Neural cell (in vitro differentiated cells): ENCODE measurements at regions not wholly inside any gene's neighbourhood (a gene's known extent, or its start where the extent isn't known, plus 50 kb on each side); places are given as distances from the start of the nearest gene placed in this dataset.
"Not testable (repeated sequence)": the region's sequence is repeated elsewhere in the genome, so short reads cannot be mapped to it uniquely, and the experiment has no call there.

ENCODE experiments used
- H2AFZ ChIP-seq: fragments of 200-600, 300-800 bp; sonication (generic), shearing (Covaris generic); 2 replicates; pipeline ENCODE4 v1.6.0; 2014; ENCODE audit warnings: low read depth, mild to moderate bottlenecking, antibody characterized with exemption, low read length, moderate library complexity
- H3F3A ChIP-seq: fragments of 200-600 bp; shearing (Covaris generic); 2 replicates; pipeline ENCODE4 v1.6.1; 2016; ENCODE audit warnings: mild to moderate bottlenecking, moderate library complexity, mixed read lengths, antibody characterized with exemption, low read length; ENCODE audit not compliant: insufficient read depth, poor library complexity, severe bottlenecking
- H3K27ac ChIP-seq: fragments of 200-600, 300-800 bp; sonication (generic), shearing (Covaris generic); 2 replicates; pipeline ENCODE4 v1.5.1; 2014; ENCODE audit warnings: mild to moderate bottlenecking, low read length, moderate library complexity
- H3K27me3 ChIP-seq: fragments of 300-800, 200-600 bp; sonication (generic), shearing (Covaris generic); 2 replicates; pipeline ENCODE4 v1.6.0; 2014; ENCODE audit warnings: mild to moderate bottlenecking, low read depth, low read length, moderate library complexity; ENCODE audit not compliant: insufficient read depth
- H3K36me3 ChIP-seq: fragments of 300-800, 200-600 bp; sonication (generic), shearing (Covaris generic); 2 replicates; pipeline ENCODE4 v1.5.1; 2014; ENCODE audit warnings: mild to moderate bottlenecking, antibody characterized with exemption, low read length, moderate library complexity; ENCODE audit not compliant: insufficient read depth
- H3K4me2 ChIP-seq: fragments of 300-800, 200-600 bp; sonication (generic), shearing (Covaris generic); 2 replicates; pipeline ENCODE4 v1.6.0; 2014; ENCODE audit warnings: mild to moderate bottlenecking, low read length
- H3K4me3 ChIP-seq: fragments of 300-800, 200-600 bp; sonication (generic), shearing (Covaris generic); 2 replicates; pipeline ENCODE4 v1.5.1; 2014; ENCODE audit warnings: mild to moderate bottlenecking, low read length, moderate library complexity
- H3K79me2 ChIP-seq: fragments of 200-600 bp; shearing (Covaris generic); replicated peaks from 2 replicates; pipeline ENCODE4 v1.6.0; 2014; ENCODE audit warnings: mild to moderate bottlenecking, low read length, moderate library complexity; ENCODE audit not compliant: insufficient read depth
- H3K9ac ChIP-seq: fragments of 300-800, 200-600 bp; sonication (generic), shearing (Covaris generic); 2 replicates; pipeline ENCODE4 v1.6.1; 2016; ENCODE audit warnings: mild to moderate bottlenecking, low read length, mixed read lengths
- H3K9me2 ChIP-seq: fragments of 200-600 bp; shearing (Covaris generic); 2 replicates; pipeline ENCODE4 v1.6.1; 2016; ENCODE audit warnings: mild to moderate bottlenecking, low read length, mixed read lengths; ENCODE audit not compliant: insufficient read depth
- H3K9me3 ChIP-seq: fragments of 200-600, 300-800 bp; sonication (generic), shearing (Covaris generic); 2 replicates; pipeline ENCODE4 v1.6.1; 2016; ENCODE audit warnings: mild to moderate bottlenecking, mixed run types, low read length, moderate library complexity, mixed read lengths
- H4K20me1 ChIP-seq: fragments of 200-600 bp; shearing (Covaris generic); 2 replicates; pipeline ENCODE4 v1.6.1; 2016; ENCODE audit warnings: mild to moderate bottlenecking, mixed run types; ENCODE audit not compliant: insufficient read depth
- CTCF ChIP-seq: fragments of 450-650 bp; IDR thresholded peaks from 2 replicates; pipeline ENCODE4 v1.5.1; 2014; ENCODE audit warnings: antibody characterized with exemption, mild to moderate bottlenecking, moderate library complexity; ENCODE audit not compliant: poor library complexity, severe bottlenecking
- EP300 ChIP-seq: fragments of 450-650 bp; conservative IDR thresholded peaks from 2 replicates; pipeline ENCODE4 v1.6.1; 2014; ENCODE audit warnings: antibody characterized with exemption, mild to moderate bottlenecking, moderate library complexity; ENCODE audit not compliant: poor library complexity, severe bottlenecking
- MXI1 ChIP-seq: fragments of 450-650 bp; conservative IDR thresholded peaks from 2 replicates; pipeline ENCODE4 v1.6.1; 2014; ENCODE audit warnings: antibody characterized with exemption, mild to moderate bottlenecking; ENCODE audit not compliant: poor library complexity, severe bottlenecking
- POLR2AphosphoS5 ChIP-seq: IDR thresholded peaks from 2 replicates; pipeline ENCODE4 v1.6.1; 2012
- TAF1 ChIP-seq: IDR thresholded peaks from 2 replicates; pipeline ENCODE4 v1.6.1; 2012; ENCODE audit warnings: low read depth

DNA sequence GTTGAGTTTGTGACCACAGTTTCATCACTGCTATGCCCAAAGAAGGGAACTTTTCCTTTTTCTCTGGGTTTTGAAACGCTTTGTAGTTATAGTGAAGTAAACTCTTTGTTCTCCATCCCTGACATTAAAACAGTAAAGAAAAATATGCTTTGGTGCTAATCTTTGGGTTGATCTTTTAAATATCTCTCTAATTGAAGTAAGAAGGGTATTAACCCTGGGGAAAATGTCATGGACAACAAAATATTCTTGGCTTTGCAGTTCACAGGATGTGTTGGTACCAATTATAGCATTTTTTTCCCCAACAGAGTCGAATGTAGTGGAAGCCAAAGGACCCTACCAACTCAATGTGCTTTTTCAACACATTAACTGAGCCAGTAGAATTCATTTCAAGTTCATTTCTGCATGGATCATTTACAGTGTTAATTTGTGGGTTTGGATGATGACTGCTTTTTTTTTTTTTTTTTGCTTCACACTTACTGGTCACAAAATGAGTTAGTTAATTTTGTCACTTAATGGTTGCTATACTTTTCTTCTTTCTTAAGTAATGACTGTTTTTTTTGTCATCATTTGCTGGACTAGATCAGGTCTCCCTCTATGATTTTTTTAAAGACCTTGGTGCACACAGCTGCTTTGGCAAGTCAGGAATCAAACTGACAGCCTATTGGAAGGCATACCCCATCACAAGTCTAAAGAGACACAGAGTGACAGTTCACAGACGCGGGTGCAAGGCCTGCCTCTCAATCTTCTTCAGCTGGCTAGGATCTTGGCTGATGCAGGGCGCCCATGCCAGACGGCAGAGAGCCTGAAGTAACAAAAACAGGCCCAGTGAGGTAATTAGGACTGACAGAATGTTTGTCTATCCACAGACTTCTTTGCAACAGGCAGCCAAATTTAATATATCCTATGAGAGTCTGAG is 98.8 kb upstream of the MMADHC start:
- Histone ChIP-seq H3K27me3 (no peaks in the 10 kb centered on the region), H2AFZ (no peak overlapping the region), H3K27ac (no peak overlapping the region), H3K4me2 (no peak overlapping the region), H3K79me2 (no peaks in the 10 kb centered on the region), H3K9ac (no peak overlapping the region), H3K9me2 (no peaks in the 10 kb centered on the region), H4K20me1 (no peaks in the 10 kb centered on the region), H3F3A (no peaks in the 10 kb centered on the region), H3K4me3 (no peak overlapping the region), H3K36me3 (no peaks in the 10 kb centered on the region), H3K9me3 (no peaks in the 10 kb centered on the region)
- TF ChIP-seq POLR2AphosphoS5 (peak; percentile 20), CTCF (no peak), EP300 (peak; percentile 59), MXI1 (no peak)

DNA sequence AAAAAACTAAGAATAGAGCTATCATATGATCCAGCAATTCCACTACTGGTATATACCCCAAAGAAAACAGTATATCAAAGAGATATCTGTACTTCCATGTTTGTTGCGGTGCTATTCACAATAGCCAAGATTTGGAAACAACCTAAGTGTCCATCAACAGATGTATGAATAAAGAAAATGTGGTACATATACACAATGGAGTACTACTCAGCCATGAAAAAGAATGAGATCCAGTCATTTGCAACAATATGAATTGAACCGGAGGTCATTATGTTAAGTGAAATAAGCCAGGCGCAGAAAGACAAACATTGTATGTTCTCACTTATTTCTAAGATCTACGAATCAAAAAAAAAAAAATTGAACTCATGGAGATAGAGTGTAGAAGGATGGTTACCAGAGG is 97.8 kb upstream of the MMADHC start:
- H3K4me2 ChIP-seq, H3K79me2 ChIP-seq, H3K27me3 ChIP-seq, H3K4me3 ChIP-seq, H3F3A ChIP-seq, H3K36me3 ChIP-seq, H3K9me3 ChIP-seq, H2AFZ ChIP-seq, H3K9me2 ChIP-seq, H4K20me1 ChIP-seq, H3K9ac ChIP-seq, H3K27ac ChIP-seq: not testable (repeated sequence)

GRCh38 chr2:149679286-149679685 is 91.7 kb upstream of the MMADHC start:
- Histone ChIP-seq H3K36me3 (no peaks in the 10 kb centered on the region), H3K4me2 (no peak overlapping the region), H3K79me2 (no peaks in the 10 kb centered on the region), H3K27ac (no peak overlapping the region), H3K9me2 (no peaks in the 10 kb centered on the region), H4K20me1 (no peaks in the 10 kb centered on the region), H3F3A (no peaks in the 10 kb centered on the region), H3K9ac (no peak overlapping the region), H3K27me3 (no peaks in the 10 kb centered on the region), H3K4me3 (no peak overlapping the region), H2AFZ (no peak overlapping the region), H3K9me3 (no peaks in the 10 kb centered on the region)
- no peak for TF ChIP-seq CTCF
- no peak for TF ChIP-seq TAF1
